Right atrium auricular region (tissue), 2 donors: ENCODE measurements at regions not wholly inside any gene's neighbourhood (a gene's known extent, or its start where the extent isn't known, plus 50 kb on each side); places are given as distances from the start of the nearest gene placed in this dataset.

Experiments
- DNase-seq: peaks from one replicate; pipeline ENCODE4 v3.0.0-alpha.2; 2019; ENCODE audit warnings: low spot score
- H3K27ac ChIP-seq, 2 donors: fragments of 200-600 bp; sonication (generic); 1 replicate in 1 of 2; 2 replicates in 1 of 2; pipeline ENCODE4 v1.5.1; 2016 to 2019
- H3K27me3 ChIP-seq, 2 donors: fragments of 200-600 bp; sonication (generic); one replicate each; pipeline versions ENCODE4 v1.5.1 to v1.6.0; 2017 to 2019
- H3K36me3 ChIP-seq: fragments of 200-600 bp; sonication (generic); one replicate; pipeline ENCODE4 v1.5.1; 2016
- H3K4me1 ChIP-seq, 2 donors: fragments of 200-600 bp; sonication (generic); one replicate each; pipeline versions ENCODE4 v1.5.1 to v1.6.0; 2017 to 2019
- H3K4me3 ChIP-seq, 2 donors: fragments of 200-600 bp; sonication (generic); 1 replicate in 1 of 2; 2 replicates in 1 of 2; pipeline ENCODE4 v1.5.1; 2017 to 2019; ENCODE audit warnings: mild to moderate bottlenecking in 1 of 2, moderate library complexity in 1 of 2
- H3K9me3 ChIP-seq, 2 donors: fragments of 200-600 bp; sonication (generic); one replicate each; pipeline ENCODE4 v1.5.1; 2019
- CTCF ChIP-seq, 2 donors: fragments of 200-600 bp; sonication (generic); IDR thresholded peaks; one replicate each; pipeline ENCODE4 v1.5.1; 2019; ENCODE audit warnings: antibody characterized with exemption in 2 of 2

- no peaks in the 10 kb centered on the region for H3K27me3 ChIP-seq
- H3K36me3 ChIP-seq, result no peaks in the 10 kb centered on the region
- no peaks in the 10 kb centered on the region for H3K4me1 ChIP-seq
- no peak for TF ChIP-seq CTCF (IDR thresholded peaks at IDR 0.05)
- H3K27ac ChIP-seq, result no peak overlapping the region
- no peaks in the 10 kb centered on the region for H3K9me3 ChIP-seq
- H3K4me3 ChIP-seq, result no peak overlapping the region
- DNase-seq, result no peak
Measured at GRCh38 chr2:173711816-173712215, 253.4 kb downstream of the SP3 start.

- TF ChIP-seq CTCF (IDR thresholded peaks at IDR 0.05), result no peak
- Histone ChIP-seq H3K9me3 (no peaks in the 10 kb centered on the region), H3K27ac (no peak overlapping the region), H3K4me1 (no peaks in the 10 kb centered on the region), H3K27me3 (no peaks in the 10 kb centered on the region), H3K36me3 (no peaks in the 10 kb centered on the region), H3K4me3 (no peak overlapping the region)
- DNase-seq, result no peak
Measured at GRCh38 chr2:173713904-173714555, 251.1 kb downstream of the SP3 start.

- TF ChIP-seq CTCF (IDR thresholded peaks at IDR 0.05), result no peak
- DNase-seq, result no peak
- Histone ChIP-seq H3K9me3 (no peaks in the 10 kb centered on the region), H3K36me3 (no peaks in the 10 kb centered on the region), H3K4me1 (no peaks in the 10 kb centered on the region), H3K27me3 (no peaks in the 10 kb centered on the region), H3K4me3 (no peak overlapping the region), H3K27ac (no peak overlapping the region)
Measured at GRCh38 chr2:173715441-173715840, 249.7 kb downstream of the SP3 start.

GRCh38 chr2:173716458-173717052 is 248.6 kb downstream of the SP3 start:
- H3K4me1 ChIP-seq, result no peaks in the 10 kb centered on the region
- no peak for TF ChIP-seq CTCF (IDR thresholded peaks at IDR 0.05)
- H3K4me3 ChIP-seq, result no peak overlapping the region
- no peak overlapping the region for H3K27ac ChIP-seq
- H3K9me3 ChIP-seq, result no peaks in the 10 kb centered on the region
- H3K36me3 ChIP-seq, result no peaks in the 10 kb centered on the region
- no peak for DNase-seq
- no peaks in the 10 kb centered on the region for H3K27me3 ChIP-seq

- no peak for DNase-seq
- no peak overlapping the region for H3K27ac ChIP-seq
- no peak for TF ChIP-seq CTCF (IDR thresholded peaks at IDR 0.05)
- no peaks in the 10 kb centered on the region for H3K9me3 ChIP-seq
- H3K4me1 ChIP-seq, result no peaks in the 10 kb centered on the region
- no peaks in the 10 kb centered on the region for H3K36me3 ChIP-seq
- no peak overlapping the region for H3K4me3 ChIP-seq
- no peaks in the 10 kb centered on the region for H3K27me3 ChIP-seq
Measured at GRCh38 chr2:173719471-173719870, 245.7 kb downstream of the SP3 start.

GRCh38 chr2:173720306-173720705 is 244.9 kb downstream of the SP3 start:
- no peak for TF ChIP-seq CTCF (IDR thresholded peaks at IDR 0.05)
- H3K9me3 ChIP-seq, result no peaks in the 10 kb centered on the region

More at GRCh38 chr2:173720306-173720705, 244.9 kb downstream of the SP3 start:
- no peak overlapping the region for H3K27ac ChIP-seq
- no peaks in the 10 kb centered on the region for H3K27me3 ChIP-seq
- no peaks in the 10 kb centered on the region for H3K36me3 ChIP-seq
- no peak for DNase-seq
- no peaks in the 10 kb centered on the region for H3K4me1 ChIP-seq
- H3K4me3 ChIP-seq, result no peak overlapping the region
